ENCODE measurements at regions not wholly inside any gene's neighbourhood (a gene's known extent, or its start where the extent isn't known, plus 50 kb on each side); places are given as distances from the start of the nearest gene placed in this dataset.

GRCh38 chrX:39638526-39638925 lies 459.2 kb downstream of the BCOR start:
- TF ChIP-seq EZH2phosphoT487 (IDR thresholded peaks at IDR 0.05; ENCODE audit: insufficient read depth, low read depth) = no peak
- TF ChIP-seq EZH2 (IDR thresholded peaks at IDR 0.05; ENCODE audit: insufficient read depth, poor library complexity, severe bottlenecking) = no peak
